ENCODE measurements at regions not wholly inside any gene's neighbourhood (a gene's known extent, or its start where the extent isn't known, plus 50 kb on each side); places are given as distances from the start of the nearest gene placed in this dataset.

DNA sequence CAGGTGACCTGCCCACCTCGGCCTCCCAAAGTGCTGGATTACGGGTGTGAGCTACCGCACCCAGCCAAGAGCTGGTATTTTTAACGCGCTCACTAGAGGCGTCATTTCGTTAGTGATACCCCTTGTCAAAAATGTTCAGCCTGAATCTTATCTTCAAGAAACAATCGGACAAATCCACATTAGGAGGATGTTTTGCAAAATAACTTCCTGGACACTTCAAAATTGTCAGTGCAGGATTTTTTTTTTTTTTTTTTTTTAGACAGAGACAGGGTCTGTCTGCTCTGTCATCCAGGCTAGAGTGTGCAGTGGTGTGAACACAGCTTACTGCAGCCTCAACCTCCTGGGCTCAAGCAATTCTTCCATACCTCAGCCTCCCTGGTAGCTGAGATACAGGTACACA, 63.0 kb downstream of the RMI2 start:
- TF ChIP-seq, protein P1, sequence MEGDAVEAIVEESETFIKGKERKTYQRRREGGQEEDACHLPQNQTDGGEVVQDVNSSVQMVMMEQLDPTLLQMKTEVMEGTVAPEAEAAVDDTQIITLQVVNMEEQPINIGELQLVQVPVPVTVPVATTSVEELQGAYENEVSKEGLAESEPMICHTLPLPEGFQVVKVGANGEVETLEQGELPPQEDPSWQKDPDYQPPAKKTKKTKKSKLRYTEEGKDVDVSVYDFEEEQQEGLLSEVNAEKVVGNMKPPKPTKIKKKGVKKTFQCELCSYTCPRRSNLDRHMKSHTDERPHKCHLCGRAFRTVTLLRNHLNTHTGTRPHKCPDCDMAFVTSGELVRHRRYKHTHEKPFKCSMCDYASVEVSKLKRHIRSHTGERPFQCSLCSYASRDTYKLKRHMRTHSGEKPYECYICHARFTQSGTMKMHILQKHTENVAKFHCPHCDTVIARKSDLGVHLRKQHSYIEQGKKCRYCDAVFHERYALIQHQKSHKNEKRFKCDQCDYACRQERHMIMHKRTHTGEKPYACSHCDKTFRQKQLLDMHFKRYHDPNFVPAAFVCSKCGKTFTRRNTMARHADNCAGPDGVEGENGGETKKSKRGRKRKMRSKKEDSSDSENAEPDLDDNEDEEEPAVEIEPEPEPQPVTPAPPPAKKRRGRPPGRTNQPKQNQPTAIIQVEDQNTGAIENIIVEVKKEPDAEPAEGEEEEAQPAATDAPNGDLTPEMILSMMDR (IDR thresholded peaks at IDR 0.05) = no peak
- no peak for TF ChIP-seq POLR2A (IDR thresholded peaks at IDR 0.05)

Measured in transverse colon (tissue), 3 donors.